GM12801 (cell line): ENCODE measurements at regions not wholly inside any gene's neighbourhood (a gene's known extent, or its start where the extent isn't known, plus 50 kb on each side); places are given as distances from the start of the nearest gene placed in this dataset.

ENCODE experiments used
- TF ChIP-seq, protein P1 (sequence below): IDR thresholded peaks from one replicate; pipeline ENCODE4 v1.5.1; 2011; ENCODE audit warnings: control low read depth; ENCODE audit not compliant: insufficient read length; ENCODE audit errors: extremely low read depth

DNA sequence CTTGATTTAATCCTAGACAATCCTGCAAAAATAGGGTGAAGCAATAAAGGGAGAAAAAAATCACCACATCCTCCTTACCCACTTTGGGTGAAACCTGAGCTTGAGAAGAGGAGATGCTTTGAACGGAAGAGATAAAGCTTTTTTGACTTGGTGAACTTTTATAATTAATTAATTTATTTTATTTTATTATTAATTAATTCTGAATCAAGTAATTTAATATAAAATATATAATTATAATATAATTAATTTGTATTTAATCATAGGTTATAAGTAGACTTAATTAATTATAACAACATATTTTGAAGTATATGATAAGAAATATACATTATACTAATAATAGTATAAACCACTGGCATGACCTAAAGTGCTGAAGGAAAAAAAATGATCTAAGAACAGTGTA lies 2164.8 kb downstream of the LRRC4C start:
- TF ChIP-seq, protein P1, sequence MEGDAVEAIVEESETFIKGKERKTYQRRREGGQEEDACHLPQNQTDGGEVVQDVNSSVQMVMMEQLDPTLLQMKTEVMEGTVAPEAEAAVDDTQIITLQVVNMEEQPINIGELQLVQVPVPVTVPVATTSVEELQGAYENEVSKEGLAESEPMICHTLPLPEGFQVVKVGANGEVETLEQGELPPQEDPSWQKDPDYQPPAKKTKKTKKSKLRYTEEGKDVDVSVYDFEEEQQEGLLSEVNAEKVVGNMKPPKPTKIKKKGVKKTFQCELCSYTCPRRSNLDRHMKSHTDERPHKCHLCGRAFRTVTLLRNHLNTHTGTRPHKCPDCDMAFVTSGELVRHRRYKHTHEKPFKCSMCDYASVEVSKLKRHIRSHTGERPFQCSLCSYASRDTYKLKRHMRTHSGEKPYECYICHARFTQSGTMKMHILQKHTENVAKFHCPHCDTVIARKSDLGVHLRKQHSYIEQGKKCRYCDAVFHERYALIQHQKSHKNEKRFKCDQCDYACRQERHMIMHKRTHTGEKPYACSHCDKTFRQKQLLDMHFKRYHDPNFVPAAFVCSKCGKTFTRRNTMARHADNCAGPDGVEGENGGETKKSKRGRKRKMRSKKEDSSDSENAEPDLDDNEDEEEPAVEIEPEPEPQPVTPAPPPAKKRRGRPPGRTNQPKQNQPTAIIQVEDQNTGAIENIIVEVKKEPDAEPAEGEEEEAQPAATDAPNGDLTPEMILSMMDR: no peak

DNA sequence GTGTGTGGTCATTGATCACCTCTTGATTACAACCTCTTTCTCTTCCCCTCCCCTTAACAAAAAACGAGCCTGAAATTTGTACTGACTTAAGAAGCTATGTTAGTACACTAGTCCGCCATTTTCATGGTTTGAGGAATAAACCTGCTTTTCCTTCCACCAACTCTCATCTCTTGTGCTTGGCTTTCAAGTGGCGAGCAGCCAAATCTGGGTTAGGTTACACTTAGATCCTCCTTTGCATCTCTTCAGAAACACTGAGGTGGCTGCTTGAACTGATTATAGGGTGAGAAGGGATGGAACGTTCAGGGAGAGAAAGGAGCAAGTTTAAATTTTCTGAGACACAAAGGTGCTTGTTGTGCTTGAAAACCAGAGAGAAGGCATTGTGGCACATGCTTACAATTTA lies 2171.4 kb downstream of the LRRC4C start:
- TF ChIP-seq, protein P1: no peak

- TF ChIP-seq, protein P1: no peak
Observed at GRCh38 chr11:39268176-39268690, 2191.2 kb downstream of the LRRC4C start.

DNA sequence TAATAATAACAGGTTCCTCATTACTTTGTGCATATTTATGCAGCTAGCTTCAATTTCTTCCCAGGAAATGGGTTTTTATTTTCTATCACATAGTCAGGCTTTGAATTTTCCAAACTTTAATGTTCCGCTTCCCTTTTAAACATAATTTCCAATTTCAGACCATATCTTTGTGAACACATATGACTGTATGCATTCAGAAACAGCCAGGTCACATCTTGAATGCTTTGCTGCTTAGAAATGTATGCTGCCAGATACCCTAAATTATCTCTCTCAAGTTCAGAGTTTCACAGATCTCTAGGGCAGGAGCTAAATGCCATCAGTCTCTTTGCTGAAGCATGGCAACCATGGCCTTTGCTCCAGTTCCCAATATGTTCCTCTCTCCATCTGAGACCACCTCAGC lies 2203.8 kb downstream of the LRRC4C start:
- TF ChIP-seq, protein P1: no peak

GRCh38 chr11:39249566-39250365 lies 2209.7 kb downstream of the LRRC4C start:
- TF ChIP-seq, protein P1: no peak

DNA sequence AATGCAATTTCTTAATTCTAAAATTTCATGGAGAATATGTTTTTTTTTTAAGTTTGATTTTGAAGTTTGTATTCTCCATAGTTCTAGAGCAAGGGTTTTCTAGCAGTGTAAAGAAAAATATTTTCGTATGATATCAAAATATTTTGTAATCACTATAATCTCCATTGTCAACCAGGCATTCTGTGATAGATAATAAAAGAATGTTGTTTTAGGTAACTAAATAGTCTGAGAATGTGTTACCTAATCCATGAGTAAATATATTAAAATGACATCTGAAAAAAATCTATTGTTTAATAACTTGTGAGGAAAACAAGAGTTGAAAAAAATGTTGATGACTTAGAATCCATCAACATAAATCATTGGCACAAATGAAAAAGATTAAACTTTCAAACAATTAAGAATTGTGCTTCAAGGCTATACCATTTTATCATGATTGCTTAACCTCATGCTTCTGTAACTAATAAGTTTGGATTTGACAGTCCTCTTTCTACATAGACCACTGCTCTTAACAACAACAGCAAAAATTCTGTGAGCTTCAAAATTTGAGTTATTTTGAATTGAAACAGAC lies 2211.8 kb downstream of the LRRC4C start:
- TF ChIP-seq, protein P1: no peak

DNA sequence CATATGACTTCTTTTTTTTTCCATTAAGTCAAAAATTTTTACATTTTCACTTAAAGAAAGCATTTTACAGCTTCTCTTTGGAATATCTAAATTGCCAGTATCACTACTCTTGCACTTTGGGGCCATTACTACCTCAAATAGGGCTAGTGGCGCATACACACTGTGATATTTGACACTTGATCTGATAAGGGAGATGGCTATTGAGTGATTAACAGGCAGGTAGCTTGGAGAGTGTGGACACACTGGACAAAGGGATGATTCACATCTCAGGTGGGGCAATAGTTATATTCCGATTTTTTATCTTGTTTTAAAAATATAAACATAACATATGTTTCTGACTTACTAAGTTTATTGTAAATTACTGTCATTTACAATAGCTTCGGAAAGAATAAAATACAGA lies 2219.9 kb downstream of the LRRC4C start:
- TF ChIP-seq, protein P1: no peak
